Progenitor cell of endocrine pancreas (in vitro differentiated cells): ENCODE measurements at regions not wholly inside any gene's neighbourhood (a gene's known extent, or its start where the extent isn't known, plus 50 kb on each side); places are given as distances from the start of the nearest gene placed in this dataset.

ENCODE experiments used
- DNase-seq: peaks from one replicate; pipeline ENCODE4 v3.0.0; 2021; ENCODE audit warnings: low spot score; ENCODE audit not compliant: unreplicated experiment
- H3K27ac Mint-ChIP-seq: 2 replicates; pipeline ENCODE4 v1.8.0; 2021; ENCODE audit warnings: mild to moderate bottlenecking, moderate library complexity, mixed read lengths
- H3K27me3 Mint-ChIP-seq: 2 replicates; pipeline ENCODE4 v1.8.0; 2021; ENCODE audit warnings: mixed read lengths
- H3K36me3 Mint-ChIP-seq: 2 replicates; pipeline ENCODE4 v1.8.0; 2022; ENCODE audit warnings: mixed read lengths; ENCODE audit not compliant: insufficient read depth
- H3K4me1 Mint-ChIP-seq: 2 replicates; pipeline ENCODE4 v1.8.0; 2021; ENCODE audit warnings: low read depth, mixed read lengths
- H3K4me3 Mint-ChIP-seq: 2 replicates; pipeline ENCODE4 v1.8.0; 2021; ENCODE audit warnings: low read depth, mild to moderate bottlenecking, moderate library complexity, mixed read lengths
- H3K9me3 Mint-ChIP-seq: 2 replicates; pipeline ENCODE4 v1.8.0; 2021; ENCODE audit warnings: low read depth, mixed read lengths
- TF ChIP-seq, protein P1 (sequence below): fragments of 200-600 bp; sonication (generic); IDR thresholded peaks from one replicate; pipeline ENCODE4 v1.5.0; 2021; ENCODE audit warnings: antibody characterized with exemption, mild to moderate bottlenecking; ENCODE audit not compliant: unreplicated experiment

DNA sequence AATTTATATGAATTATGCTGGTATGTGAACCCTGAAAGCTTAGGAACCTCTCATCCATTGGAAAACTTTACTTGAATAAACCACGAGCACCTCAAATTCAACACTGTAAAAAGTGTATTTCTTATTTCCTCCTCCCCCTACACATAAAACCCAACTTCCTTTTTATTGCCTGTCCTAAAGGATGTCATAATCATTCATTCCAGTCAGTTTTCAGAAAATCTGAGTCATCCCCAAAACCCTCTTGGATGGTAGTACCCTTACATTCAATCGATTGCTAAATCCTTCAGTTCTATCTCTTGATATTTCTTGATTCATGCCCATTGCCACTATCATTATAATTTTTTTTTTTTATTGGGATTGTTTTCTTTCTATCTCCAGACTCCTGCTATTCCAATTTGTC is 91.1 kb upstream of the ATP8A1 start:
- TF ChIP-seq, protein P1, sequence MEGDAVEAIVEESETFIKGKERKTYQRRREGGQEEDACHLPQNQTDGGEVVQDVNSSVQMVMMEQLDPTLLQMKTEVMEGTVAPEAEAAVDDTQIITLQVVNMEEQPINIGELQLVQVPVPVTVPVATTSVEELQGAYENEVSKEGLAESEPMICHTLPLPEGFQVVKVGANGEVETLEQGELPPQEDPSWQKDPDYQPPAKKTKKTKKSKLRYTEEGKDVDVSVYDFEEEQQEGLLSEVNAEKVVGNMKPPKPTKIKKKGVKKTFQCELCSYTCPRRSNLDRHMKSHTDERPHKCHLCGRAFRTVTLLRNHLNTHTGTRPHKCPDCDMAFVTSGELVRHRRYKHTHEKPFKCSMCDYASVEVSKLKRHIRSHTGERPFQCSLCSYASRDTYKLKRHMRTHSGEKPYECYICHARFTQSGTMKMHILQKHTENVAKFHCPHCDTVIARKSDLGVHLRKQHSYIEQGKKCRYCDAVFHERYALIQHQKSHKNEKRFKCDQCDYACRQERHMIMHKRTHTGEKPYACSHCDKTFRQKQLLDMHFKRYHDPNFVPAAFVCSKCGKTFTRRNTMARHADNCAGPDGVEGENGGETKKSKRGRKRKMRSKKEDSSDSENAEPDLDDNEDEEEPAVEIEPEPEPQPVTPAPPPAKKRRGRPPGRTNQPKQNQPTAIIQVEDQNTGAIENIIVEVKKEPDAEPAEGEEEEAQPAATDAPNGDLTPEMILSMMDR, result no peak
- Mint-ChIP-seq H3K36me3 (no peaks in the 10 kb centered on the region), H3K27me3 (peaks cover 19% of the 10 kb centered on the region), H3K4me3 (no peak overlapping the region), H3K27ac (no peak overlapping the region), H3K4me1 (no peaks in the 10 kb centered on the region), H3K9me3 (peaks cover 5% of the 10 kb centered on the region)
- no peak for DNase-seq

DNA sequence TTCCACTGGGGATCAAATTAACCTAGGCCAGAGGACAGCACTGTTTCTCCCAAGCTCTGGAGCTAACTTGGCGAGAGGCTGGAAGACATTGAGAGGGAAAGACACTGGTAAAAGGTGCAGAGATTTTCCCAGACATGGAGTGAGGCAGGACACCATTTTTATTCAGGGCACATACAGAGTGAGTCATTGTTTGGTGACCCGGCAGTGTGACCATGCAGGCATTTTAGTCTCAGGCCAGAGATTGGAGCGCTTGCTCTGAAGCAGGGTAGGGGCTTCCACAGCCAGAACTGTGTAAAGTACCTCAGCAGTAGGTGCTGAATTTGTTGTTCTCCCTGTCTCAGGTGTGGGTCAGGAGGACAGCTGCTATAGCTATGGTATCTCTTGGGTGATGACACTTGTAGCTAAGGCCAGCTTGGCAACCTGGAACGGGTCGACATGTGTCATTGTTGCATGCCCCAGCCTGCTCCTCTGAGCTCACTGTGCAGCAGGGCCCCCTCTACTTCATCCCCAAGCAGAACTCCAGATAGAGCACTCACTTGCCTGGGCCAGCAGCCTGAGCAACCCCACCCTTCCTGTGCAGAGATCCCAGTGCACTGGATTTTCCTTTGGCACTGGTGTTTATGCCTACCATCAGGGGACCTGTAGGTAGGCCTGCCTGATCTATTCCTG is 79.8 kb upstream of the ATP8A1 start:
- Mint-ChIP-seq H3K4me1 (no peaks in the 10 kb centered on the region), H3K9me3 (peaks cover 31% of the 10 kb centered on the region), H3K36me3 (no peaks in the 10 kb centered on the region), H3K27ac (no peak overlapping the region), H3K27me3 (no peaks in the 10 kb centered on the region), H3K4me3 (no peak overlapping the region)
- TF ChIP-seq, protein P1, result no peak
- DNase-seq, result no peak

DNA sequence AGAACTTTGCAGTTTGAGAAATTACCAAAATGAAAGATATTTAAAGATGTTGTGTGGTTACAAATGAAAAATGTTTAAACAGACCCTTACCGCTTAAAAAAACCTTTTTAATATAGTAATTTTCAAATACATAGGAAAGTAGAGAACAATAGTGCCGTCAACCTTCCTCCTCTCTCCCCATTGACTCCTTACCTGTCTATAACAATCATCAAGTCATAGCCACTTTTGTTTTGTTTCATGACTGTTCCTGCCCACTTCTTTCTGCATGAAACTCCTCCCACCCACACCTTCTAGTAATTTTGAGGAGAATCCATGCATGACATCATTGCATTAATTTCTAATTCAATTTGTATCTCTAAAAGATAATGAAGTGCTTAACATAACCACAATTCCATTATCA is 76.5 kb upstream of the ATP8A1 start:
- Mint-ChIP-seq H3K36me3 (no peaks in the 10 kb centered on the region), H3K27ac (no peak overlapping the region), H3K4me1 (no peaks in the 10 kb centered on the region), H3K9me3 (peaks cover 8% of the 10 kb centered on the region), H3K27me3 (no peaks in the 10 kb centered on the region), H3K4me3 (no peak overlapping the region)
- DNase-seq, result no peak
- TF ChIP-seq, protein P1, result no peak

DNA sequence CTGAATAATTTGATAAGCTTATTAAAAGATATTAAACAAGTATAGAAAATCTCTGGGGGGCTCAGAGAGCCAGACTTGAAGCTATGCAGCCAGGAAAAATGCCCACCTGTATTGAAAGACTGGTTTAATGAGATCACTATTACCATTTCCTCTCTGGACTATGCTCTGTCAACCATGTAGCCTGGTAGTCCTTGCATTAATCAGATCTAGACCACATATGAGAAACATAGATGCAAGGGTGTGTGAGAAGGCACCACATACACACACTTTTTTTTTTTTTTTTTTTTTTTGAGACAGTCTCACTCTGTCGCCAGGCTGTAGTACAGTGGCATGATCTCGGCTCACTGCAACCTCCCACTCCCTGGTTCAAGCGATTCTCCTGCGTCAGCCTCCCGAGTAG is 75.9 kb upstream of the ATP8A1 start:
- Mint-ChIP-seq H3K4me3 (no peak overlapping the region), H3K36me3 (no peaks in the 10 kb centered on the region), H3K27ac (no peak overlapping the region)

DNA sequence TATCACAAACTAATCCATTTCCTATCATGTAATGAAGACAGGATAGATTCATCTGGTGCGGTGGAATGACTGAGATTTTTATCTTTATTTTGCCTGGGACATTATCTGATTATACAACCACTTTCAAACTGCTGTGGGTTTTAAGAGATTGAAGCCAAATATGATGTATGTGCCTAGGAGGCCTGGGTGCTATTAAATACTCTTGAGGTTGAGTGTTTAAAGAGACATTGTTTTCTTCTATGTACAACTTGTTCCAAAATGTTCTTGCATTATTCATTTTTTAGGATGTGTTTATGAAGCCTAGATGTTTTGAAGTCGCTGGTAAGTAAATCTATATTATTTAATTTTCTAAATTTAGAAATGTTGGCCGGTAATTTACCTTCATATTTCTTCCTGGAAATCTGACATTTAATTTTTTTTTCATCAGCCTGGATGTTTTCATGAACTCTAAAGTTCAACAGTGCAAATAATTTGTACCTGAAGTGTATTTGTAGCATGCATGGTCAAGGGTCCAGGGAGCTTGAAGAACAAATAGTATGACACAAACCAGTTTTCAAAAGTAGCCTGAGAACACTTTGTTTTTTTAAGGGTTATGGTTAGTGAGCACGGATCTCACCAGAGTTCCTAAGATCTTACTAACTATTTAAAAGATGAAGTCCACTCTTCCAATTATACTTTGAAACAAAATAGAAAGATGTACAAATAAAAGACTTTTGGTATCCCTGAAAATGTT is 72.8 kb upstream of the ATP8A1 start:
- H3K27me3 Mint-ChIP-seq, result peaks cover 2% of the 10 kb centered on the region
- H3K4me3 Mint-ChIP-seq, result no peak overlapping the region
- no peaks in the 10 kb centered on the region for H3K9me3 Mint-ChIP-seq
- DNase-seq, result no peak
- H3K36me3 Mint-ChIP-seq, result no peaks in the 10 kb centered on the region
- H3K27ac Mint-ChIP-seq, result no peak overlapping the region
- peaks cover 3% of the 10 kb centered on the region for H3K4me1 Mint-ChIP-seq
- TF ChIP-seq, protein P1, result no peak

More for the DNA sequence above, 75.9 kb upstream of the ATP8A1 start:
- TF ChIP-seq, protein P1, result no peak
- Mint-ChIP-seq H3K27me3 (no peaks in the 10 kb centered on the region), H3K9me3 (peaks cover 5% of the 10 kb centered on the region), H3K4me1 (no peaks in the 10 kb centered on the region)
- no peak for DNase-seq
